GM21619 (cell line): ENCODE measurements at regions not wholly inside any gene's neighbourhood (a gene's known extent, or its start where the extent isn't known, plus 50 kb on each side); places are given as distances from the start of the nearest gene placed in this dataset.

ENCODE experiments used
- ATAC-seq: cut with Tn5 transposase; IDR thresholded peaks from one replicate; pipeline ENCODE4 v1.9.1; 2021; ENCODE audit not compliant: unreplicated experiment

GRCh38 chr17:5784791-5785190, 200.5 kb upstream of the NLRP1 start:
- no peak for ATAC-seq

GRCh38 chr17:5785338-5785737, 201.0 kb upstream of the NLRP1 start:
- ATAC-seq: no peak

- ATAC-seq: peak; percentile 87
Measured at GRCh38 chr17:5785867-5786509, 201.7 kb upstream of the NLRP1 start.

GRCh38 chr17:5786510-5786875, 202.2 kb upstream of the NLRP1 start:
- ATAC-seq: no peak

GRCh38 chr17:5788266-5788900, 204.1 kb upstream of the NLRP1 start:
- no peak for ATAC-seq

GRCh38 chr17:5789528-5789927, 205.2 kb upstream of the NLRP1 start:
- ATAC-seq: no peak

- ATAC-seq: no peak
Measured at GRCh38 chr17:5793157-5793556, 208.8 kb upstream of the NLRP1 start.

GRCh38 chr17:5793899-5794298, 209.6 kb upstream of the NLRP1 start:
- ATAC-seq: no peak

GRCh38 chr17:5794385-5794784, 210.1 kb upstream of the NLRP1 start:
- no peak for ATAC-seq

GRCh38 chr17:5794881-5795506, 210.7 kb upstream of the NLRP1 start:
- no peak for ATAC-seq

- ATAC-seq: no peak
Measured at GRCh38 chr17:5797447-5798050, 213.2 kb upstream of the NLRP1 start.

GRCh38 chr17:5798094-5798493, 213.8 kb upstream of the NLRP1 start:
- ATAC-seq: no peak

- no peak for ATAC-seq
Measured at GRCh38 chr17:5800131-5800530, 215.8 kb upstream of the NLRP1 start.

- ATAC-seq: no peak
Measured at GRCh38 chr17:5800646-5801045, 216.3 kb upstream of the NLRP1 start.

- no peak for ATAC-seq
Measured at GRCh38 chr17:5804251-5804650, 219.9 kb upstream of the NLRP1 start.

GRCh38 chr17:5809056-5809455, 224.7 kb upstream of the NLRP1 start:
- ATAC-seq: no peak

GRCh38 chr17:5809580-5810188, 225.4 kb upstream of the NLRP1 start:
- no peak for ATAC-seq

- no peak for ATAC-seq
Measured at GRCh38 chr17:5812590-5812989, 228.3 kb upstream of the NLRP1 start.

- ATAC-seq: no peak
Measured at GRCh38 chr17:5813357-5813756, 229.0 kb upstream of the NLRP1 start.

GRCh38 chr17:5815396-5815795, 231.1 kb upstream of the NLRP1 start:
- no peak for ATAC-seq

GRCh38 chr17:5816491-5817070, 232.3 kb upstream of the NLRP1 start:
- no peak for ATAC-seq
